ENCODE measurements at regions not wholly inside any gene's neighbourhood (a gene's known extent, or its start where the extent isn't known, plus 50 kb on each side); places are given as distances from the start of the nearest gene placed in this dataset.

DNA sequence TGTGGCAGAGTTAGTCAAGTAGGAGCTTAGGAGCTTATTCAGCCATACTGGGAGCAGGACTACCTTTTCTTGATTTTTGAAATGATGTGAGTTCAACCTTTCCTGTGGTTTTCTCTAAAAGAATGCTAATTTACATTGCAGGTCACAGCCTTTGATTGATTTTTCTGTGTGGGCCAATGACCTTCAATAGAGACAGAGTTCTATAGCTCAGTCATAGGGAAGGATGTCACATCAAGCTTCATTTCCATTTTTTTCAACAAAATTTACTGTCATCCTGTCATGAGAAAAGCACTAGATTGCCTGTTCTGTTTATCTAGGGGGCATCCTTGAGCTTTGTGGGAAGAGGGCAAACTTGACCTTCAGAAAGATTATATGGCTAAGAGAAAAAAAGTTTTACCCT, 448.7 kb downstream of the MID1IP1 start:
- TF ChIP-seq, protein P1, sequence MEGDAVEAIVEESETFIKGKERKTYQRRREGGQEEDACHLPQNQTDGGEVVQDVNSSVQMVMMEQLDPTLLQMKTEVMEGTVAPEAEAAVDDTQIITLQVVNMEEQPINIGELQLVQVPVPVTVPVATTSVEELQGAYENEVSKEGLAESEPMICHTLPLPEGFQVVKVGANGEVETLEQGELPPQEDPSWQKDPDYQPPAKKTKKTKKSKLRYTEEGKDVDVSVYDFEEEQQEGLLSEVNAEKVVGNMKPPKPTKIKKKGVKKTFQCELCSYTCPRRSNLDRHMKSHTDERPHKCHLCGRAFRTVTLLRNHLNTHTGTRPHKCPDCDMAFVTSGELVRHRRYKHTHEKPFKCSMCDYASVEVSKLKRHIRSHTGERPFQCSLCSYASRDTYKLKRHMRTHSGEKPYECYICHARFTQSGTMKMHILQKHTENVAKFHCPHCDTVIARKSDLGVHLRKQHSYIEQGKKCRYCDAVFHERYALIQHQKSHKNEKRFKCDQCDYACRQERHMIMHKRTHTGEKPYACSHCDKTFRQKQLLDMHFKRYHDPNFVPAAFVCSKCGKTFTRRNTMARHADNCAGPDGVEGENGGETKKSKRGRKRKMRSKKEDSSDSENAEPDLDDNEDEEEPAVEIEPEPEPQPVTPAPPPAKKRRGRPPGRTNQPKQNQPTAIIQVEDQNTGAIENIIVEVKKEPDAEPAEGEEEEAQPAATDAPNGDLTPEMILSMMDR (IDR thresholded peaks at IDR 0.05 in 8 of 11, conservative IDR thresholded peaks at IDR 0.05 in 3 of 11) = no peak
- no peak for TF ChIP-seq POLR2AphosphoS5 (IDR thresholded peaks at IDR 0.05)

Data from spleen (tissue), 7 donors.